ENCODE measurements at regions not wholly inside any gene's neighbourhood (a gene's known extent, or its start where the extent isn't known, plus 50 kb on each side); places are given as distances from the start of the nearest gene placed in this dataset.

- Histone ChIP-seq H3K27ac (ENCODE audit: poor library complexity, severe bottlenecking) (no peak overlapping the region), H3K36me3 (ENCODE audit: low read depth) (no peaks in the 10 kb centered on the region), H3K4me3 (ENCODE audit: severe bottlenecking) (no peak overlapping the region), H3K9me3 (ENCODE audit: severe bottlenecking) (no peaks in the 10 kb centered on the region), H3K27me3 (ENCODE audit: insufficient read depth, poor library complexity, severe bottlenecking) (no peaks in the 10 kb centered on the region), H3K4me1 (ENCODE audit: insufficient read depth, poor library complexity, severe bottlenecking) (peaks cover 9% of the 10 kb centered on the region)
- DNase-seq (ENCODE audit: low spot score) = no peak
- ATAC-seq (ENCODE audit: low read depth) = no peak
- TF ChIP-seq CTCF (IDR thresholded peaks at IDR 0.05; ENCODE audit: poor library complexity, severe bottlenecking) = no peak
Observed at GRCh38 chr9:89730715-89731114, 125.9 kb downstream of the GADD45G start.

- Histone ChIP-seq H3K27ac (ENCODE audit: poor library complexity, severe bottlenecking) (no peak overlapping the region), H3K4me3 (ENCODE audit: severe bottlenecking) (no peak overlapping the region), H3K36me3 (ENCODE audit: low read depth) (no peaks in the 10 kb centered on the region), H3K4me1 (ENCODE audit: insufficient read depth, poor library complexity, severe bottlenecking) (peaks cover 9% of the 10 kb centered on the region), H3K27me3 (ENCODE audit: insufficient read depth, poor library complexity, severe bottlenecking) (no peaks in the 10 kb centered on the region), H3K9me3 (ENCODE audit: severe bottlenecking) (no peaks in the 10 kb centered on the region)
- ATAC-seq (ENCODE audit: low read depth) = no peak
- TF ChIP-seq CTCF (IDR thresholded peaks at IDR 0.05; ENCODE audit: poor library complexity, severe bottlenecking) = no peak
- DNase-seq (ENCODE audit: low spot score) = no peak
Observed at GRCh38 chr9:89731262-89732182, 126.7 kb downstream of the GADD45G start.

- no peak for DNase-seq (ENCODE audit: low spot score)
- Histone ChIP-seq H3K27me3 (ENCODE audit: insufficient read depth, poor library complexity, severe bottlenecking) (no peaks in the 10 kb centered on the region), H3K36me3 (ENCODE audit: low read depth) (no peaks in the 10 kb centered on the region)
Observed at GRCh38 chr9:89732295-89732938, 127.6 kb downstream of the GADD45G start.

GRCh38 chr9:89732939-89733324 is 128.1 kb downstream of the GADD45G start:
- no peak for DNase-seq (ENCODE audit: low spot score)
- H3K27me3 ChIP-seq (ENCODE audit: insufficient read depth, poor library complexity, severe bottlenecking) = no peaks in the 10 kb centered on the region
- peaks cover 9% of the 10 kb centered on the region for H3K4me1 ChIP-seq (ENCODE audit: insufficient read depth, poor library complexity, severe bottlenecking)

More at GRCh38 chr9:89732295-89732938, 127.6 kb downstream of the GADD45G start:
- Histone ChIP-seq H3K9me3 (ENCODE audit: severe bottlenecking) (no peaks in the 10 kb centered on the region), H3K4me1 (ENCODE audit: insufficient read depth, poor library complexity, severe bottlenecking) (peaks cover 9% of the 10 kb centered on the region), H3K4me3 (ENCODE audit: severe bottlenecking) (no peak overlapping the region), H3K27ac (ENCODE audit: poor library complexity, severe bottlenecking) (no peak overlapping the region)
- peak; percentile 94 for ATAC-seq (ENCODE audit: low read depth)
- no peak for TF ChIP-seq CTCF (IDR thresholded peaks at IDR 0.05; ENCODE audit: poor library complexity, severe bottlenecking)

More at GRCh38 chr9:89732939-89733324, 128.1 kb downstream of the GADD45G start:
- no peak for ATAC-seq (ENCODE audit: low read depth)
- Histone ChIP-seq H3K4me3 (ENCODE audit: severe bottlenecking) (no peak overlapping the region), H3K36me3 (ENCODE audit: low read depth) (no peaks in the 10 kb centered on the region), H3K9me3 (ENCODE audit: severe bottlenecking) (no peaks in the 10 kb centered on the region), H3K27ac (ENCODE audit: poor library complexity, severe bottlenecking) (no peak overlapping the region)
- no peak for TF ChIP-seq CTCF (IDR thresholded peaks at IDR 0.05; ENCODE audit: poor library complexity, severe bottlenecking)
